ENCODE measurements at regions not wholly inside any gene's neighbourhood (a gene's known extent, or its start where the extent isn't known, plus 50 kb on each side); places are given as distances from the start of the nearest gene placed in this dataset.

GRCh38 chr9:135267191-135267809 is 179.8 kb downstream of the OLFM1 start:
- no peak overlapping the region for H3K27ac ChIP-seq
- no peak overlapping the region for H3K4me3 ChIP-seq
- H3K27me3 ChIP-seq: no peaks in the 10 kb centered on the region
- no peaks in the 10 kb centered on the region for H3K9me3 ChIP-seq
- no peak for DNase-seq
- no peaks in the 10 kb centered on the region for H3K36me3 ChIP-seq
- H3K4me1 ChIP-seq: no peaks in the 10 kb centered on the region
- TF ChIP-seq, protein P1, sequence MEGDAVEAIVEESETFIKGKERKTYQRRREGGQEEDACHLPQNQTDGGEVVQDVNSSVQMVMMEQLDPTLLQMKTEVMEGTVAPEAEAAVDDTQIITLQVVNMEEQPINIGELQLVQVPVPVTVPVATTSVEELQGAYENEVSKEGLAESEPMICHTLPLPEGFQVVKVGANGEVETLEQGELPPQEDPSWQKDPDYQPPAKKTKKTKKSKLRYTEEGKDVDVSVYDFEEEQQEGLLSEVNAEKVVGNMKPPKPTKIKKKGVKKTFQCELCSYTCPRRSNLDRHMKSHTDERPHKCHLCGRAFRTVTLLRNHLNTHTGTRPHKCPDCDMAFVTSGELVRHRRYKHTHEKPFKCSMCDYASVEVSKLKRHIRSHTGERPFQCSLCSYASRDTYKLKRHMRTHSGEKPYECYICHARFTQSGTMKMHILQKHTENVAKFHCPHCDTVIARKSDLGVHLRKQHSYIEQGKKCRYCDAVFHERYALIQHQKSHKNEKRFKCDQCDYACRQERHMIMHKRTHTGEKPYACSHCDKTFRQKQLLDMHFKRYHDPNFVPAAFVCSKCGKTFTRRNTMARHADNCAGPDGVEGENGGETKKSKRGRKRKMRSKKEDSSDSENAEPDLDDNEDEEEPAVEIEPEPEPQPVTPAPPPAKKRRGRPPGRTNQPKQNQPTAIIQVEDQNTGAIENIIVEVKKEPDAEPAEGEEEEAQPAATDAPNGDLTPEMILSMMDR (IDR thresholded peaks at IDR 0.05): no peak
- TF ChIP-seq POLR2A (IDR thresholded peaks at IDR 0.05): no peak

GRCh38 chr9:135268031-135268430 is 180.6 kb downstream of the OLFM1 start:
- Histone ChIP-seq H3K36me3 (no peaks in the 10 kb centered on the region), H3K4me3 (no peak overlapping the region), H3K27me3 (no peaks in the 10 kb centered on the region), H3K27ac (no peak overlapping the region), H3K4me1 (no peaks in the 10 kb centered on the region), H3K9me3 (no peaks in the 10 kb centered on the region)
- no peak for DNase-seq
- TF ChIP-seq, protein P1 (IDR thresholded peaks at IDR 0.05): no peak
- no peak for TF ChIP-seq POLR2A (IDR thresholded peaks at IDR 0.05)

- Histone ChIP-seq H3K9me3 (no peaks in the 10 kb centered on the region), H3K27ac (no peak overlapping the region), H3K36me3 (no peaks in the 10 kb centered on the region), H3K4me3 (no peak overlapping the region), H3K4me1 (no peaks in the 10 kb centered on the region), H3K27me3 (no peaks in the 10 kb centered on the region)
- TF ChIP-seq, protein P1 (IDR thresholded peaks at IDR 0.05): no peak
- no peak for TF ChIP-seq POLR2A (IDR thresholded peaks at IDR 0.05)
- DNase-seq: no peak
Measured at GRCh38 chr9:135268981-135269380, 181.5 kb downstream of the OLFM1 start.

DNA sequence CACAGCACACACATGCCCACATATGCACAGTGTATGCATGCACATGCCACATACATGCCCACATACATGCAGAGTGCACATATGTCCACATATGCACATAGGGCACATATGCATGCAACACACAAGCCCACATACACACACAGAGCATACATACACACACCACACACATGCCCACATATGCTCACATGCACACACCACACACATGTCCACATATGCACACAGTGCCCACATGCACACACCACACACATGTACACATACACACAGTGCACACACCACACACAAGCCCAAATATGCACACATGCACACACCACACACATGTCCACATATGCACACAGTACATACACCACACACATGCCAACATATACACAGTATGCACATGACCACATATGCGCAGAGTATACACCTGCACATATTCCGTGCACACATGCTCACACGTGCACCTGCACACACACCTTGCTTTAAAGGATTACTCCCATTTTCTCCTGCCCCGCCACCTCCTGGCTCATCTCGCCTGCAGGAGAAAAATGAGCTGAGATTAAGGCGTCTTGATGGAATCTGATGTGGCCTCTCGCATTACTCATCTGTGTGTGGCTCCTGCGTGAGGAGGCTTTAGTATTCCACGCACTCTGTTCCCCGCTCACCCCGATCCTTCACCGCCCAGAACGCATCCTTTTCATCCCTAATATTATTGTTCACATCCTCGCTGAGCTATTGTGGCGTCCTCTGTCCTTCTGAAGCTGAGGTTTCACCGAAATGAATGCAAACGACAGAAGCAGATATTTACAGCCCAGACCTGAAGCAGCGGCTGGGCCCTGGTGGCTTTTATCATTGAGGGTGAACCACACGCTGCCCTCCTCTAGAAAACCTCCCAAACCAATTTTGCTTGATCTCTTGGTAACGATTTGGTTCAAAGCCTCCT is 182.7 kb downstream of the OLFM1 start:
- Histone ChIP-seq H3K9me3 (no peaks in the 10 kb centered on the region), H3K4me3 (no peak overlapping the region), H3K27ac (no peak overlapping the region), H3K36me3 (no peaks in the 10 kb centered on the region), H3K4me1 (no peaks in the 10 kb centered on the region), H3K27me3 (no peaks in the 10 kb centered on the region)
- no peak for TF ChIP-seq POLR2A (IDR thresholded peaks at IDR 0.05)
- TF ChIP-seq, protein P1 (IDR thresholded peaks at IDR 0.05): no peak
- no peak for DNase-seq

DNA sequence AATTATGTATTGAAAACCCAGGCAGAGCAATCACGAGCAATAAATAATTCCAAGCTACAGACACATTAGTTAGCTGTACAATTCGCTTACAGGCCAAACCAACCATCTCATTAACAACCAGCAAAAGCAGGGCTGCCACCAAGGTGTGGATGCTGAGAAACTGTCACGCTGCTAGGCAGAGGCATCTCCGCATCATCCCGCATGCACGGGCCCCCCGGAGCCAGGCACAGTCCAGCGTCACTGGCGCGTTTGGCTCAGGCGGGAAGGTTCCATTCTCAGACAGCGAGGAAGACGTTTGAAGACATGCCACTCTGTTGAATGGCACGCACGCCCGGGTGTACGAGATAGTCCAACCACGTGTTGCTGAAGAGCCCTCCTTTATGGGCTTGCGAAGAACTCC is 184.0 kb downstream of the OLFM1 start:
- Histone ChIP-seq H3K9me3 (no peaks in the 10 kb centered on the region), H3K4me3 (no peak overlapping the region), H3K4me1 (no peaks in the 10 kb centered on the region), H3K27ac (no peak overlapping the region), H3K36me3 (no peaks in the 10 kb centered on the region), H3K27me3 (no peaks in the 10 kb centered on the region)
- no peak for DNase-seq
- no peak for TF ChIP-seq POLR2A (IDR thresholded peaks at IDR 0.05)
- TF ChIP-seq, protein P1 (IDR thresholded peaks at IDR 0.05): no peak
